Stimulated activated CD8-positive, alpha-beta memory T cell treated with anti-CD3 and anti-CD28 coated beads, Interleukin-7, amount 100 ng/mL, for 24 hours (primary cell): ENCODE measurements at regions not wholly inside any gene's neighbourhood (a gene's known extent, or its start where the extent isn't known, plus 50 kb on each side); places are given as distances from the start of the nearest gene placed in this dataset.

Experiments
- DNase-seq: peaks from one replicate; pipeline ENCODE4 v3.0.0-alpha.2; 2020; ENCODE audit warnings: low read depth

- DNase-seq: no peak
Measured at GRCh38 chr2:126774761-126775160, 118.8 kb downstream of the GYPC start.

- no peak for DNase-seq
Measured at GRCh38 chr2:126775300-126775985, 119.5 kb downstream of the GYPC start.

- DNase-seq: no peak
Measured at GRCh38 chr2:126776255-126776654, 120.3 kb downstream of the GYPC start.

DNA sequence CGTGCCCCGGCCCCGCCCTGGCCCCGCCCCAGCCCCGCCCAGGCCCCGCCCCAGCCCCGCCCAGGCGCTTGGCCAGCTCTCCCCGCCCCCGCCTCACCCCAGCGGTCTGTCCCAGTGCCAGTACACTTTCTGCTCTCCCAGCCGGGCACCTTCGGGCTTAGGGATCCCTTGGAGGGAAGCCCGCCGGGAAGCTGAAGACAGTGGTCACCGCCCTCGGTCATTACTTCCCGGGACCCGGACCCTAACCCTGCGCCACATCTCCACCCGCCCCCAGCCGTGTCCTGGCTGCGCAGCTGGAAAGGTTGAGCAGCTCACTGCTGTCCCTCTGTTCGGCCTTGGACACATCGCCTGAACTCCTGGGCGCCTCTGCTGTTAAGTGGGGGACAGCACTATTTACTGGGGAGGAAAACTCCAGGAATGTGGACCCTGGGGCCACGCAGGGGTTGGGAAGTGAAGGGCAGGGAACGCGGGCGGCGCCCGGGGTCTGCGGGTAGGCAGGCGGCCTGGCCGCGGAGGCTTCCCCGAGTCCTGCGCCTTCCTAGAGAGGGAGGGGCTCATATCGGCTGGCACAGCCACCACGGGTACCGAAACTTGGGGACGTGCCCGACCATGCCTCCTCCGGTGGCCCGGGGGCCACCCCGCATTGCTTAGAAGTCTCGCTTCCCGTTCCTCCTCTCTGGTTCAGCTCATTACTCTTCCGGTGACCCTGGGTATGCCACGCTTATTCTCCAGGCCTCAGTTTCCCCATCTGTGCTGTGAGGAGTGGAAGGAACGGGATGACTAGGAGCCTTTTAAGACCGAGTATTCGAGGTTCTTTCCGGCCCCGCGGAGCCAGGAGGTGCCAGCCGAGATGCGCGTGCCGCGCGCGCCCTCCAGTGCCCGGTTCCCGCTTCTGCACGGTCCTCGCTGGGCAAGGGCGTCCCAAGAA lies 121.0 kb downstream of the GYPC start:
- peak; percentile 64 for DNase-seq

GRCh38 chr2:126777620-126777978 lies 121.1 kb upstream of the TEX51 start:
- no peak for DNase-seq

DNA sequence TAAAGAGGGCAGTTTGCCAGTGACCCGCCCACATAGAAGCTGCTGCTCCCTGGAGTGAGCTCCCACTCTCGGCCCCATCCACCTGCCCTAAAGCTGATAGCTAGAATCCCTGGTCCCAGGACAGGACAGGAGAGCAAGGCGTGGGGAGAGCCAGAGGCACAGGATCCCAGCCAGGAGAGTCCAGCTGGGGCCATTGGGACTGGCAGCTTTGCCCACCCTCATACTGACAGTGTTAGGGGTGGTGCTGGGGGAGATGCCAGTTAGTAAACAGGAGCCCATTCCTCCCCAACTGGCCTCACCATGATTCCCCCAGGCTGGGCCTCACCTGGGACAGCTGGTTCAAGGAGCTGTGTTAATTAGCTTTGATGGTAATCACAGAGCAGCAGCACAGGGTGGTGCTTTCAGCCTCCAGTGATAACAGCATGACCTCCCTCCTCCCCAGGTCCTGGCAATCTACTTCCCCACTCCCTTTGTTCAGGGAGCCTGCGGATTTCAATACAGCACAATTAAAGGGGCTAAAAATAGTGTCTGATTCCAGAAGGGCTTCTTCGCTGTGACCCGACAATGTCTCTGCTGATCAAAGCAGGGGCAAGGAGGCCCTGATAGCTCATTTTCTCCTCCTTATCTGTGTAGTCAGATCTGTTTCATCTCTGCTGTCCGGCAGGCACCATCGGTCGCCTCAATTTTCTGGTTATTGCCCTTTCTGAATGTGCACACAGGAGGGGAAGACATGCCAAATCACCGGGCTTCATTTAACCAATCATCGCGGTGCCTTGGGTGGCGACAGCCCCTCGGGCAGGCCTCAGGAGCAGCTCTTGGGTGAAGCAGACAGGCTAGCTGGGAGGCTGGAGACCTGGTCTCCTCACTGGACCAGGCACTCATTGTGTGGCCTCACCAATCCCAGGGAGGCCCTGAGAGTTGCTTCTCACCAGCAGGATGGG lies 119.9 kb upstream of the TEX51 start:
- DNase-seq: no peak

DNA sequence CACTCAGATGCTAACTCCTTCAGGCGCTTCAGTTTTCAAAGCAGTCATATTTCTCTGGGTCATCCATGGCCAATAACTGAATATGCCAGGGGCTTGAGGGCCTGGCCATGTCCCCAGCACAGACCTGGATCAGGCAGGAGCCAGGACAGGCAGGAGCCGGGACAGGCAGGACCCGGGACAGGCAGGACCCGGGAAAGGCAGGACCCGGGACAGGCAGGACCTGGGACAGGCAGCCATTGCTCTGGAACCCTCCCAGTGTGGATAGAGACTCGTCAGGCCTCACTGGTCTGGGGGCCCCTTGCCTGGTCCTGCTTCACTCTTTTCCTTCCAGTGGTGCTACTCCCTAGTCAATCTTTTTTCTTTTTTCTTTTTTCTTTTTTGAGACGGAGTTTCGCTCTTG lies 117.5 kb upstream of the TEX51 start:
- no peak for DNase-seq

GRCh38 chr2:126781806-126782205 lies 116.9 kb upstream of the TEX51 start:
- DNase-seq: no peak

DNA sequence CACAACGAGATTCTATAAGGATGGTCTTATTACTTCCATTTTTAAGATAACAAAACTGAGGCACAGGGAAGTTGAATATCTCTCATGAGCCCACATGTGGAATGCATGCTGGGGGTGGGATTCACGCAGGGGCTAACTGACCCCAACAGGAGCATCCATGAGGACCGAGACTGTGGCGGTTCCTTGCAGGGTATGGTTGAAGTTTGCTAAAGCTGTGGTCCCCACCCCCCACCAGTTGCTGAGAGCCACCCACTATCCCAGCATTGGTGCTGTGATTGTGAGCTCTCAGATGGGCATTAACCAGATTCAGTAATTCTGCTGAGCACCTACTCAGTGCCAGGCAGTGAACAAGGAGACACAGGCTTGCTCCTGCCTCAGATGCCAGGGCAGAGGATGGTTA lies 116.0 kb upstream of the TEX51 start:
- DNase-seq: no peak

DNA sequence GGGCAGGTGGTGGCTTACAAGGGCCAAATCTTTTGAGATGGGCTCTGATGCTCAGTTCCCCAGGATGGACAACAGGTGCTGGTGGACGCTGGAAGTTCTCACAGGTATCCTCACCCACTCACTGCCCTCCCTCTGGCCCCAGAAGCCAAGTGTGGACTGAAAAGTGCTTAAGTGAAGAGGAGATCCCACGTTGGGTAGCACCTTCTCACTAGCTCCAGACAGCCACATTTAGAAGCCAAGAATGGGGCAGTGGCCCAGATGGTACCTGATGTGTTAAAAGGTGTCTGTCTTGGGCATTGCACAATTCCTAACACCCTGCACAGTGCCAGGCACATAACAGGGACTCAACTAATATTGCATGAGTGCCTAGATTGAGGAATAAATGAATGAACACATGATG lies 115.3 kb upstream of the TEX51 start:
- no peak for DNase-seq

GRCh38 chr2:126784045-126784444 lies 114.6 kb upstream of the TEX51 start:
- no peak for DNase-seq

- no peak for DNase-seq
Measured at GRCh38 chr2:126784621-126785020, 114.1 kb upstream of the TEX51 start.

- DNase-seq: no peak
Measured at GRCh38 chr2:126785236-126785635, 113.5 kb upstream of the TEX51 start.

DNA sequence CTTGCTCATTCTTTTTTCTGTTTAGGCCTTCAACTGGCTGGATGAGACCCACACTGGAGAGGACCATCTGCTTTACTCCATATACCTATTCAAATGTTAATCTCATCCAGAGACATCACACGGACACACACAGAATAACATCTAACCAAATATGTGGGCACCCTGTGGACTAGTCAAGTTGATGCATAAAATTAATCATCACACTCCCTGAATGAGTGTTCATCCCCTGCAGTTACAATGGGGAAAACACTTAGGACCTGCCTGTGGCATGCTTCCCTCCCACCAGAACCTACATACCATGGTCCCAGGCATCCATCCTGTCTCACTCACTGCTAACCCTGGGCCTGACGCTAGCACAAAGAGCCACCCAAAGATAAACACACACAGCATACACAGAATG lies 112.8 kb upstream of the TEX51 start:
- no peak for DNase-seq

- no peak for DNase-seq
Measured at GRCh38 chr2:126786765-126787164, 111.9 kb upstream of the TEX51 start.

DNA sequence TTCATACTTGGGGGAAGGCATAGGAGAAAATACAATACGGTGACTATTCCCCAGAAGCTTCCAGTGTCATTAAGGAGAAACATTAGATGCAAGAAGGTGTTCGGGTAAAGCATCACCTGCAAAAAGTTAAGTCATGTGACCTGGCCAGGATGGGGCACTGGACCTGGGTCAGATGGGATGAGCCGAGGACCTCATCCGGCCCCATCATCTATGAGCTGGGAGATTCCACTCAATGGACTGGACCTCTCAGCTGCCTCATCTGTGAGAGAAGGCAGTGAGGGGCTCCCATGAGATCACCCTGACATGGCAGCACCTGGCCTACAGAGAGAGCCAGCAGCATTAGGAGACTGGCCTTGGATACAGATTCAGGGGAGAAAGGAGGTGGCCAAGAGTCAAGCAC lies 111.4 kb upstream of the TEX51 start:
- no peak for DNase-seq

- DNase-seq: no peak
Measured at GRCh38 chr2:126788113-126788512, 110.6 kb upstream of the TEX51 start.

GRCh38 chr2:126788652-126789051 lies 110.0 kb upstream of the TEX51 start:
- no peak for DNase-seq

DNA sequence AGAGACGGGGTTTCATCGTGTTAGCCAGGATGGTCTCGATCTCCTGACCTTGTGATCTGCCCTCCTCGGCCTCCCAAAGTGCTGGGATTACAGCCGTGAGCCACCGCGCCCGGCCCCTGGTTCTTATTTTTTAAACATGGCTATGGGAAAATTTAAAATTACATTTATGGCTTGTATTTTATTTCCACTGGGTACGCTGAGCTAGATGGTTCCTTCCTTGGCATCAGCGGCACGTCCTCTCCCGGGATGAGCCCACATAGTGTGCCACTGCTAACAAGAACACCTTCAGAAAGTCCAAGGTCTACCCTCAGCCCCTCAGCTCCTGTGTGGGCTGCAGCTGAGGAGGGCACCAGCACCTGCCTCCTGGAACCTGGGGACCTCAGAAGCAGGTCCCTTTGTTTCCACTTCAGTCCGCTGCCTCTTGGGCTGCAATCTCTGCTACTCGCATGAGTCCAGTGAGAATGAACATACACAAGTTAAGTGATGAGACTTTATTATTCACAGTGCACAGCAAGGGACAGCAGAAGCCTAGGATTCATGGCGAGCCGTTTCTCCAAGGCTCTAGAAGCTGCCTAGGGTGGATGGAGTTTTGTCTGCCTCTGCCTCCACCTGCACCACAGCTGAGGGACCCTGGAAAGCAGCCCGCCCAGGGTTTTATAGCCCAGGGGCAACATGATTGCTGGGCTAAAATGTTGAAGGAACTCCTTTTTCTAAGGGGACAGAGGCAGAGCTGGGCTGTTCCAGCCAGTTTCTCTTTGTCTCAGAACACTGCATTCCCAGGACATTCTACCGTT lies 107.5 kb upstream of the TEX51 start:
- no peak for DNase-seq

DNA sequence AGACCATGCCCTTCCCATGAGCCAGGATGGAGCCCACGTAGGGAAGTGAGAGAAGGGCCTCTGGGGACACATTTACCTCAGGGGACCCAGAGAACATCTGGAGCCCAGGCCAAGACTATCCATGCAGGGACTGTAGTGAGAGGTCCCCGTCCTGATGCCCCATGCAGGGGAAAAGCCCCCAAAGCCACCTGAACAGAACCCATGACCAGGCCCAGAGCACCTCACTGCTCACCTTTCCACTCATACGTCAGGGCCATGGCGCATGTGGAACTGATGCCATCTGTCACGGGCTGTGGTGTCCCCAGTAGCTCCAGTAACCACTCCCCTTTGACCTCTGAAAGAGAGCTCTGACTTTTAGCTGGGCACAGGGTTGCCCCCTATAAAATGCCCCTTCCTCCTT lies 106.5 kb upstream of the TEX51 start:
- DNase-seq: no peak

- no peak for DNase-seq
Measured at GRCh38 chr2:126792993-126793392, 105.7 kb upstream of the TEX51 start.
